NT2/D1 (cell line): ENCODE measurements at regions not wholly inside any gene's neighbourhood (a gene's known extent, or its start where the extent isn't known, plus 50 kb on each side); places are given as distances from the start of the nearest gene placed in this dataset.

Source experiments
- SUZ12 ChIP-seq: IDR thresholded peaks from 2 replicates; pipeline ENCODE4 v1.6.1; 2011; ENCODE audit not compliant: insufficient read length, insufficient read depth; ENCODE audit errors: extremely low read depth
- YY1 ChIP-seq: IDR thresholded peaks from 2 replicates; pipeline ENCODE4 v1.6.1; 2011; ENCODE audit not compliant: insufficient read length, insufficient read depth

DNA sequence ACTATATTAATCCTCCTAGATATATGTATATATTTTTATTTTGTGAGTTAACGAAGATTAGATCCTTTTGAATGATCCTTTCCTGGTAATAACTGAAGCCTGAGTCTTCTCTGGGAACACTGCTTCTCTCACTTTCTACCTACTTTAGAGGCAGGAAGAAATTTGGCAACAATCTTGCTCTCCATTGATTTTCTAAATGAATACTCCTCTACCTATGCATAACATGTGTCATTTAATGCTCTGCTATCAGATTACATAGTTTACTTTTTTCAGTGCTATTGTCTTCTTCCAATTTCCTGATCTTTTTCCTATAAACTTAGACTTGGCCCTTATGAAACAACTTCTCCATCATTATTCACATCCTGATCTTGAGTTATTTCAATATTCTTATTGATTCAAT lies 60.4 kb upstream of the PDHA2 start:
- TF ChIP-seq YY1 (no peak), SUZ12 (no peak)
